Daoy (cell line): ENCODE measurements at regions not wholly inside any gene's neighbourhood (a gene's known extent, or its start where the extent isn't known, plus 50 kb on each side); places are given as distances from the start of the nearest gene placed in this dataset.
"Not testable (repeated sequence)": the region's sequence is repeated elsewhere in the genome, so short reads cannot be mapped to it uniquely, and the experiment has no call there.

Experiments used
- DNase-seq: peaks from one replicate; pipeline ENCODE4 v3.0.0-alpha.2; 2015; ENCODE audit warnings: low read depth

DNA sequence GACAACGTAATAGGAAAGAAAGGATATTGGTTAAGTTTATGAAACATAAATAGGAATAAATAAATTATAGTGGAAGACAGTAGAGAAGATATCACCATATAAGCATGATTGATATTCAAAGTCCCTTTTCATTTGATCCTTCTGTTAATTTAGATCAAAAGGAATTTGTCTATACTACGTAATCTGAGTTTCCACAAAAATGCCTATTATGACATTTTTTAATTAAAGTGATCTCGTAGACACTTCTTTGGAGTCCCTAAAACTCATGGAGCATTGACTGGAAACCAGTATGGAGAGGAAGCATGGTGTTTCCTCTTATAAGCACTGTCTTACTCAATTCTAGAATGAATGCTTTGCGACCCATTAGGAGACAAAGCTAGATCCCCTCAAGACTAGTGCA lies 411.4 kb upstream of the SPHKAP start:
- no peak for DNase-seq

DNA sequence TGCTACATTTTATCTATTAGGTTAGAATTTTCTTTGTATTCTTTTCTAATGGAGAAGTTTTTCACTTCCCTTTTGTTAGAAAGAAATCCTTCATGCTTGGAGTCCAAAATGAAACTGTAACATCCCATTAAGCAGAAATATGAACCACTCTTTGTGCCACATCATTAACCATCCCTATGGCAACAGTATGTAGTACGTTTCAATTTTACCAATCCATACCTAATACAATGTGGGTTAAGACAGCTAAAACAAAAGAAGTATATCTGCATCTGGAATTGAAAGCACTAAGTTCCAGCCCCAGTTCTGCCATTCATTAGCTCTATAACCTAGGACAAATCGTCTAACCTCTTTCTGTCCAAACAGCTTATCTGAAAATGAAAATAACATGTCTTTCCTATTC lies 409.2 kb upstream of the SPHKAP start:
- no peak for DNase-seq

DNA sequence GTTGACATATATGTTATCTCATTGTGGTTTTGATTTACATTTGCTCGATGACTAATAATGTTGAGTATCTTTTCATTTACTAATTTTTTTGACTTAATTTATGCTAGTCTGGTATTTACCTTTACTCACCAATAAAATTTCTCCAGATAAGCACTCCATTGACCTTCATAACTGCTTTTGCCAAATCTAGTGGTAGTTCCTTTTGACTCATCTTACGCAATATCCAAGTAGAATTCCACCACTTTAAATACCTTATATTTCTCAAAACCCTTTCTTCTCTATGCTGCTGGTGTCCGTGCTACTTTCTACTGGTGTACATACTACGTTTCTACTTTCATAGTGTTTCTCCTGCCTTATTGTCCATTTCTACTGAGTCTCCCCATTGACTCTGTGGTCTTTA lies 407.6 kb upstream of the SPHKAP start:
- DNase-seq: no peak

DNA sequence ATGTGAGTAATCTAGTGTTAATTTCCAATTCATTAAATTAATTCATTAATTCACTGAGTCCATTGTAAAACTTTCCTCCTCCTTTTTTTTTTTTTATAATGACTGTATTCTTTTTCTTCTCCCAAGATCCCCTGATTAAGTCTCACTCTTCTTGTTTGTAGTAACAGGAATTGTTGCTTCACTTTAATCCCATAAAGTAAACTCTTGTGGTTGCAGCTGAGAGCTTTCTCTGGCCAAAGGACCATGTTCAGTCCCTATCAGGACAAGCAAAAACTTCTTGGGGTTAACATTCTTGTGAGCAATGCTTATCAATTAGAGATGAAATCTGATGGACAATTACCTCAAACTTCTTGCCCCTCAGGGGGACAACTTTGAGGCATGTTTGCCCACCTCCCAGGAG lies 400.2 kb upstream of the SPHKAP start:
- DNase-seq: no peak

DNA sequence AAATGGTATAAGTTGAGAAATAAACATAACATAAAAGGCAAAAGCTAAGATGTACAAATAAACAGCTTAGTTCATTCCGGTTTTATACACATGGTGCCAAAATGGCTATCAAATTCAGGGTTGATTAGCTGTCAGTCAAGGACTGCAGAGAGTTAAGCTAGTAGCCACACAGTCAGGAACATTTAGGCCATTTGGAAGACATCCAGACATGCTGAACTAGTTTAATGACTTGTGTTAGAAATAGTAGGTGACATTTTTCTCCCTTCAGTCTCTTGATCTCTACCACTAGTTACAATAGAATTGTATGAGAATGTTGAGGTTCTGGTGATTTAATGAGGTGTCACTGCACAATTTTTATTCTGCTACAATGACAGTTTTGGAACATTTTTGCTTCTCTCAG lies 394.4 kb upstream of the SPHKAP start:
- DNase-seq: no peak

DNA sequence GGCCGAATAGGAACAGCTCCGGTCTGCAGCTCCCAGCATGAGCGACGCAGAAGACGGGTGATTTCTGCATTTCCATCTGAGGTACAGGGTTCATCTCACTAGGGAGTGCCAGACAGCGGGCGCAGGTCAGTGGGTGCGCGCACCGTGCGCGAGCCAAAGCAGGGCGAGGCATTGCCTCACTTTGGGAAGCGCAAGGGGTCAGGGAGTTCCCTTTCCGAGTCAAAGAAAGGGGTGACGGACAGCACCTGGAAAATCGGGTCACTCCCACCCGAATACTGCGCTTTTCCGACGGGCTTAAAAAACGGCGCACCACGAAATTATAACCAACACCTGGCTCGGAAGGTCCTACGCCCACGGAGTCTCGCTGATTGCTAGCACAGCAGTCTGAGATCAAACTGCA lies 386.8 kb upstream of the SPHKAP start:
- DNase-seq: not testable (repeated sequence)

DNA sequence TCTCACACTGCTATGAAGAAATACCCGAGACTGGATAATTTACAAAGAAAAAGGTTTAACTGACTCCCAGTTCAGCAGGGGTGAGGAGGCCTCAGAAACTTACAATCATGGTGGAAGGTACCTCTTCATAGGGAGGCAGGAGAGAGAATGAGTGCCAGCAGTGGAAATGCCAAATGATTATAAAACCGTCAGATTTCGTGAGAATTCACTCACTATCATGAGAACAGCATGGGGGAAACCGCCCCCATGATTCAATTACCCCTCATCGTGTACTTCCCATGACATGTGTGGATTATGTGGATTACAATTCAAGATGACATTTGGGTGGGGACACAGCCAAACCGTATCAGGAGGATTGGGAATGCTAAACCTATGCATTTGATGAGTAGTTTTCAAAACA lies 380.3 kb upstream of the SPHKAP start:
- no peak for DNase-seq

DNA sequence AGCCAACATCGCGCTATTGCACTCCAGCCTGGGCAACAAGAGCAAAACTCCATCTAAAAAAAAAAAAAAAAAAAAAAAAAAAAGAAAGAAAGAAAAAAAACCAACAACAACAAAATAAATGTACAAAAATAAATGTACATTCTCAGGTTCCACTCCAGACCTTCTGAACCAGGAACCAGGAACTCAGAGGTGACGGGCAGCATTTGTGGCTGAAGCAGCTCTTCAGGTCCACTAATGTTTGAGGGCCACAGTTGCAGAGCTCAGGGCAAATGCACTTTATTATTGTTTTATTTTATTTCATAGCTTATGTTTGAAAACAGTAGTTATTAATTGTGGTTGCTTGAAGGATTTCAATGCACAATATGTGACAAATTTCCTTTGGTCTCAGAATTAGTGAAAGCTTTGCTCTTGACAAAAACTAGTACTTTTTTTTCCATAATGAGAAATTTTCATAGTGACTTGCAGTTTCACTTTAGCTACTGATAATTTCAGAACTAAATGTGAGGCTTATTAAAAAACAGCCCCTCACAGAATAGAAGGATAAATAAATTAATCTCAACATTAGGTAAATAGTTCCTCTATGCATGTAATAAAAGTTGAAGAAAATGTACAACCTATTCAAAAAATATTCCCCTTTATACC lies 378.4 kb upstream of the SPHKAP start:
- no peak for DNase-seq

DNA sequence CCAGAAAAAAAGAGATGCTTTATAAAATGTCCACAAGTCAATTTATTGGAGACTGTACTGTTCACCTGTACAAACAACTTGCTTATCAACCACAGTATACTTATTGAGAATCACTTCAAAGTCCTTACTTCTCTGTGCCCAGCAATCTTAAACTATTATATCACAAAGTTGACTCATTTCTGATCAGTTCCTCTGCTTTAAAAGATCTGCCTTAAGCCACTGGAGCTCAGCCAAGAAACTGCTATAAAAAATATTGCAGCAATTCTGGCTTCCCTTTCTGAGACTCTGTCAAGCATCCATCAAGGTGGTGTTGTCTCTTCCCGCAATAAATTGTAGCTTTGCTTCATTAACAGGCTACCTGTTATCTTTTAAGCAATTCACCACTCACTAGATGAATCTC lies 375.2 kb upstream of the SPHKAP start:
- DNase-seq: no peak

DNA sequence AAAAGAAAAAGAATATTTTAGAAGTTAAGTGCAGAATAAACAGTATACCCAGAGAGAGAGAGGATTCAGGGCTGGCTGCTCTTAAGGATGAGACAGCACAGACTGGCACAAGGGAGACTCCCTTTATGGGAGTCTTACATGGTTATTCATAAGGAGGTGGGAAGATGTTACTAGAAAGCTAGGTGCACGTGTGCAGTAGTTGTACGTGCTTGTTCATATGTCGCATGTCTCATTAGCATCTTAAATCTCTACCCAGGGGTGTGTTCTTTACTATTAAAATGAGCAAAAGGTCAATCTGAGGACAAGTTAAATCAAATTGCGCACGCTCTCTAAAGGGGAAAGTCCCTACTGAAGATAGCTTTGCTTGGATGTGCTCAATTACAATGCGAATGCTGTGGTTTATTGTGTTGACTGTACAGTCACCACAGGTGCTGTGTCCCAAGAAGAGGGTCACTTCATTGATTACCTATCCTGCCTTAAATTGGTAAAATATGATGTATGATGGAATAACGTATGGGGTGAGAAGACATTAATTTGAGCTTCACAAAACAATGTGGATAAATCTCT lies 368.0 kb upstream of the SPHKAP start:
- no peak for DNase-seq

DNA sequence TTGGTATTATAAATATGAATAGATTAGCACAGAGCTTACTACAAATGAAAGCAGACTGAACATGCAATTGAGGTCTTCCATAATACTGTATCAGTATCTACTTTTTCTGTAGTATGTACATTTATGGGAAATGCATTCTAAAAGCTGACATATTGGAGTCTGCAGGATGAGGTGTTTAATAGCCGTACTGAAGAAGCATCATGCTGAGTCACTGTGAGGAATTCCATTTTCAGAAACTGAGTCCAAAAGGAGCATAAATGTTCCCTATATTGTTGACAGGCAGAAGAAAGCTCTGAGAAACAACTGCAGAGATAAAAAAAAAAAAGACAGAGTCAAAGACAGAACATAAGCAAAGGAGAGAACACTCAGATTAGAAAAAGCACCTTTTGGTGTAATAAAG lies 366.7 kb upstream of the SPHKAP start:
- no peak for DNase-seq

DNA sequence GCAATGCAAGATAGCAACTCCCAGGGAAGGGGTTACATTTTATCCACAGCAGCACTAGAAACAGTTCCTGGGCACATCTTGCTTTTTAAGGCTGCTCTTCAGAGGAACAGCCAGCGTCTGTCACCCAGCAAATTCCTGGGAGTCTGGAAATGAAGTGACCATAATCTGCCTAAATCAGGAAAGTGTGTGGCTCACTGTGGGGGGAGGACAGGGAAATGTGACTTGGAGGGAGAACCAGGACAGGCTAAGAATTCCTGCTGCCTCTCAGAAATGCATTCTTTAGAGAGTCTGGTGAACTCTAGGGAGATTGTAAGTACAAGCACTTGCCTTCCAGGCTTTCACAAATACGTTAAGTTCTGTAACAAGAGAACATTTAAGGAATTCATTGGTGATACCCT lies 364.3 kb upstream of the SPHKAP start:
- DNase-seq: no peak

DNA sequence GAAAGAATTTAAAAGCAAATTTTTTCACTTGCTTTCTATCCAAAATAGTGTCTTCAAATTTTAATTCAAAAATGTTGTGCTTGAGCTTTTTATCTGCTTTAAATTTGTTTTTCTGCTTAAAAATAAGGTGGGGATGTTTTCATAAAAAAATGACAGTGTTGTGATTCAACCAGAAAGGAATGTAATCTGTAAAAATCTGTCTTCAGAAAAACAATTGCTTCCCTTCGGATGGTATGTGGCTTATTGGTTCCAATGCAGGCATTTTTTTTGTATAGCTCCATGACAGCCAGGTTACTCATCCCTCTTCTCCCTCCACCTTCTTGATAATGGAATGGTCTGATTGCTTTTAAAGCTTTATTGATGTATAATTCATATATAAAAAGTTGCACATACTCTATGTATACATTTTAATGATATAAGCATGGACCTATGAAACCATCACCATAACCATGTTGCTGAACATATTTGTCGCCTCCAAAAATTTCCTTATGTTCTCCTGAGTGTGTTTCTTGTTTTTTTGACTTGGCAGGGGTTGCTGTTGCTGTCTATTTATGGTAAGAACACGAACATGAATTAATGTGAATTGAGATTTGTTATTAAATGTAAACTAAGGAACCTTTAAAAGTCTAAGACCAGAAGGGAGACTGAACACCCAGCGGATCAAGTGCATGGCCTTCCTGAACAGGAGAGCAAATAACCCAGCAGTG lies 363.7 kb upstream of the SPHKAP start:
- no peak for DNase-seq

DNA sequence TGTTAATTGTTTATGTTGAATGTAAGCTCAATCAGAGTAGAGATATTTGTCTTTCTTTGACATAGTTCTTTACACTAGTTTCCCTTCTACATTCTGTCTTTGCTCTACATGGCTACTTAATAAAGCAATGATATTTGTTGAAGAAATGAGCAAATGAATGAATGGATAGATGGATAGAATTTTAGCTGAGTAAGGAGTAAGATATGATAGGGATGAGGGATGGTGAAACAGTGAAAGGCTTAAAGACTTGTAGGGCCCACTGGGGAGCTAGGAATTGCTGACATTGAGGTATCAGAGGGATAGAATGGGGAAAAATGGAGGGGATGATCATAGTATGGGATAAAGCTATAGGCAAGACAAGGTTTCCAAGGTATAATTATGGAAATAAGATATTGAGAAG lies 361.6 kb upstream of the SPHKAP start:
- DNase-seq: no peak

DNA sequence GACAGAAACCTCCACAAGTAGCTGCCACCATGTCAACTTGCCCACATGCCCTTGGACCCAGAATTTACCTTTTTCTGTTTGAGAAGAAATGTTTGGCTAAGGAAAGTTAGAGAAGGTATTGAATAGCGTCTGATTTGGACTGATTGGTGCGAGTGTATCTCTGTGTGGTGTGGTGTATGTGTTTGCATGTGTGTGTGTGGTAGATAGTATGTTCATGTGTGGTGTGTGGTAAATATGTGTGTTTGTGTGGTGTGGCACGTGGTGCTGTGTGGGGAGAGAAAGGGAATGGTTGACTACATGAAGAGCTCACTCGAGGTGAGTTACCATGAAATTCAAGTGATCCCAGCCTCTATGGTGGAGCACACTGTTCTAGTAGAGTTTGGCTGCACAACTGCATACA lies 360.8 kb upstream of the SPHKAP start:
- DNase-seq: no peak

DNA sequence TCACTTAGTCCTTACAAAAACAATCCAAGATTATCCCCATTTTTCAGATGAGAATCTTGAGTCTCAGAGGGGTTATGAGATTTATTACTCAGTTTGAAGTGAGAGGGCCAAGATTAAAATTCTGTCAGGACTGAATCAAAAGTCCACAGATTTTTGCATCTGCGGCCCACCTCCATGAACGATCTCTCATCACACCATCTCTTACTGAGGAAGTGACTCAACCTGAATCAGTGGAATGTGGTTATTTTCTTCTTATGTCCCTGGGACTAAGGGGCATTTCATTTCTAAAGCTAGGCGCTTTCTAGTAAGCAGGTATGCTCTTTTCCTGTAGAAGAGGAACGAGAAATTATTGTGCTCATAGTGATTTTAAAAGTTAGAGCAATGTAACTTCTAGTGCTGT lies 360.3 kb upstream of the SPHKAP start:
- DNase-seq: peak; percentile 22

DNA sequence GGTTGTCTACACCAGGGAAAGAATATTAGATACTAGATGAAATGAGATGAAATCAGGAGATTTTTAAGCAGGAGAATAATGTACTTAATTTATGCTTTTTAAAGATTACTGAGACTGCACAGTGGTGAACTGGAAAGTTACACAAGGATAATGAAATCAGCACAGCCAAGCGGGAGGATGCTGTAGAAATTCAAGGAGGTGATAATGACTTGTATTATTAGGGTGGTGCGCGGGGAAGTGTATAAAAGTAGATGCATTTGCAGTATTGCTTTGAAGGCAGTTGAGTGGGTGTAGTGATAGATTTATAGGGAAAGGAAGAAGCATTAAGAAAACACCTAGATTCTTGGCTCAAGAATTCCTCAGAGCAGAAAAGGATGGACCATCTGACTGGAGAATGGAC lies 359.5 kb upstream of the SPHKAP start:
- no peak for DNase-seq

DNA sequence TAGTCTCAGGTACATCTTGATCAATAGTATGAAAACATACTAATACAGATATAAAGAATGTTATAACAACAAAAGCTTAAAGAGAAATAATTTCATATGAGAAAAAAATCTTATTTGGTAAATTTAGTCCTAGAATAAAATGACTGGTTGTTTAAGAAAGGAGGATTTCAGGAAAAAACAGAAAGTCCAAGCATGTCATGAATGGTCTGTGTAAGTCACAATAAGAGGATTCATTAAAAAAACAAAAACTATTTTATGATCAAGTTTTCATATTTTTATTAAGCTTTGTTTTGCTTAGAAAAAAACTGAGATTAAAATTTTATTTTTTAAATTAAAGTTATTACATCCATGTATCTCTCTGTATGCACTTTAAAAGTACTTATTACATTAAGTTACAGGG lies 353.9 kb upstream of the SPHKAP start:
- DNase-seq: no peak

DNA sequence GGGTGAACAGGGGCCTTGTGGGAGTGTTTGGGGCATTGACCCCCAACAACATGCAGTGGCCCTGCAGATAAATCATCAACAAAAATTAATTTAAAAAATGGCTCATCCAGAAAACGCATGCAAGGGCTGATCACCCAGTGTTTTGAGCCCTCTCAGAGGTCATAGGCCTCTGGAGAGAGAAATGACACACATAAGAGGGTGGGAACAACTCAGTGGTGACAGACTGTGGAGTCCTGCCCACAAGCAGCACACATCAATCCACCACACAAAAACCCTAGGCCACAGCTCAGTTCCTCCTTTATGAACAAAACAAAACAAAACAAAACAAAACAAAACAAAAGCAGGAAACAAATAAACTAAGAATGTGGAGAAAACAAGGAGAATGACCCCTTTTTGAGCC lies 351.7 kb upstream of the SPHKAP start:
- no peak for DNase-seq

DNA sequence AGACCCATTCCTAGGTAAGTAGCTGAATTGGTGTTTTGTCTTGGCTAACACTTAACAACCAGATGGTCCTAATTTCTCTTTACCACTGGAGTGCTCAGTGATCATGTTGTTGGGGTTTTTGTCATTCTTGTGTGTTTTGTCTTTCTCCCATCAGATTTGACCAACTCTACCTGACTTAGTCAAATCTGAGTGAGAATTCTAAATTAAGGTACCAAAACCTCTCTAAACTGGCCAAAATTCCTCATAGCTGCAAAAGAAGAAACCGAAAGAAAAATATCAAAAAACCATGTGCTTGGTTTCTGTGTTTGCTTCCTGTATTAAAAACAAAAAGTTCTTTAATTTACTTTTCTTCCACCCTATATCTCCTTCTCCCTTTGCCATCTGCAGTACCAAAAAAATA lies 350.7 kb upstream of the SPHKAP start:
- no peak for DNase-seq

DNA sequence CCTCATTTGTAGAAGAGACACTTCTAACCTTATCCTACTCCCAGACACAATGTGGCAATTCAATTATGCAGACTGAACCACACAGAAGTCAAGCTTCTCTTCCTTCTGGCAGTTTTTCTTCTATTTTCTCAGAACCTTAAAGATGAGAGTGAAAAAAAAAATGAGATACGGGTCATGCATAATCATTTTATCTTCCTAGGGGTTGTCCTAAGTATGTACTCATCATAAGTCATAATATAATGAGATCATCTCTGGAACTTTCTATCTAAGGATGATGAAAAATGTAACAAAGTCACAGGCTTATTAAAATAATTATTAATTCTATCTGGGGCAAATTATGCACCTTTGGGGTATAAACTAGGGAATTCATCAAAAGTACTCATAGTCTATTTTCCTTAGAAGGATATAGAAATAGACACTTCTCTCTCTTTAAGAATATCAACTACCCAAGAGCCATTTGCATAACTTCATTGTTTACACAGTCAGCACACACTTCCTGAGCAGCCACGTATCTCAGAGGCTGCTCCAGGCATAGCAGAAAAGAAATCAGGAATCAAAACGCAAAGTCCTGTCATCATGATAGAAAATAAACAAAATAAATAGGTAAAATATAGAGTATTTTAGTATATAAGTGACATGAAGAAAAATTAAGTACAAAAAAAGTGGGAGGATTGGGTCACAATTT lies 345.9 kb upstream of the SPHKAP start:
- no peak for DNase-seq

DNA sequence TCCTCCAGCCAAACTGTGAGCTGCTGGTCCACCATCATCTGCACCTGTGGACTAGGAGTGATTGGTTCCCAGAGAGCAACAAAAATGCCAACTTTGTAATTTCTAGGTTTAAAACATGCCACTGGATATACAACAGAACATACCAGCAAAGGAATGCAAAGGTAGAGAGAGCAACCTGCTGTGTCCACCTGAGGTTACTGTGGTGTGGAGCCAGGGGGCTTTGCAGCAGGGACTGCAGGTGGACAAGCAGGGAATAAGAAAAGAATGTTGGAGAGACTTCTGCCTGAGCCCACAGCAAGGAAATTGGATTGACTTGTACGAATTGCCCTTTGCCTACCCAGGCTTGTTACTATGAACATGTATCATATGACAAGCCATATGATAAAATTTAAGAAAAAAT lies 345.2 kb upstream of the SPHKAP start:
- no peak for DNase-seq

DNA sequence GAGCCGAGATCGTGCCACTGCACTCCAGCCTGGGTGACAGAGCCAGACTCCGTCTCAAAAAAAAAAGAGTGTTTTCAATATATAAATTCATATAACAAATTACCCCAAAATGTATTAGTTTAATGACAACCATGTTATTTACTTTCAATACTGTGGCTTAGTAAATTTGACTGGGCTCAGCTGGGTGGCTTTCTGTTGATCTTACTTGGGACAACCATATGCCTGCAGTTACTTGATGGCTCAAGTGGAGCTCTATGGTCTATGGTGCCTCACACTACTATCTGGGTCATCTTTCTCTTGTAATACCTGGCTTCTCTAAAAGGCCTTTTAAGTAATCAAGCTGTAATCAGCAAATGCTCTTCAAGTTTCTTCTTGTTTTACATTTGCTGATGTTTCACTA lies 341.5 kb upstream of the SPHKAP start:
- DNase-seq: no peak
